GM19193 (cell line): ENCODE measurements at regions not wholly inside any gene's neighbourhood (a gene's known extent, or its start where the extent isn't known, plus 50 kb on each side); places are given as distances from the start of the nearest gene placed in this dataset.

Source experiments
- POLR2A ChIP-seq: IDR thresholded peaks from 4 replicates; pipeline ENCODE4 v1.6.1; 2011; ENCODE audit not compliant: insufficient read depth, insufficient read length; ENCODE audit errors: extremely low read depth

DNA sequence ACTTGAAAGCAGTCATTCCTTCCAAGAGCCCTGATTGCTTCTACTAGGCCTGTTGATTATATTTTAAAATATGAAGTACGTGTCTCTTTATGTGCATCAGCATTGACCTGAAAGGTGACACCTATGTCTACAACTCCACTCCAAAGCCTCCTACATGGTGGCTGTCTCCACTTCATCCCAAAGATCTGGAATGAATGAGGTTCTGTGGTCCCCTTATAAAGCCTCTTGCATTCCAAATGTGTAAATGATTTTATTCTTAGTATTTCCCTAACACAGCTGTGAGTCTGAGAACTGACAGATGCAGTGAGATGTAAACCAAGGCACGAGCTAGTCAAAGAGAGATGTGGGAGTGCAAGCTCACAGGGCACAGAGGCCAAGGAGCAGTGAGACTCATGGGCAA lies 176.0 kb upstream of the SVIL start:
- TF ChIP-seq POLR2A, result no peak

DNA sequence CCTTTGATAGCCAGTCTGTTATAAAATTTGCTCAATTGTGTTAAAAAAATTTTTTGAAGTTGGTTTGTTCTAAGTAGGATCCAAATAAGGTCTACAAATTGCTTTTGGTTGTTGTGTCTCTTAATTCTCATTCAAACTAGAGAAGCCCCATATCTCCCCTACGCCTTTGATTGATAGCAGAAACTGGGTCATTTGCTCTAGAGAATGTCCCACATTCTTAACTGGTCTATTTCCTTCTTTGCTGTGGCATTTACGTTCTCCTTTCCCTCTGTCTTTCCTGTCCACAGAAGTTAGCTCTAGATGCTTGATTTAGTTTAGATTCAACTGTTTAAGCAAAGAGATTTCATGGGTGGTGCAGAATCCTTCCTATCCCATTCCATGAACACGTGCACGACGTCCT lies 174.6 kb upstream of the SVIL start:
- TF ChIP-seq POLR2A, result no peak

GRCh38 chr10:29807163-29807806 lies 172.5 kb upstream of the SVIL start:
- no peak for TF ChIP-seq POLR2A

DNA sequence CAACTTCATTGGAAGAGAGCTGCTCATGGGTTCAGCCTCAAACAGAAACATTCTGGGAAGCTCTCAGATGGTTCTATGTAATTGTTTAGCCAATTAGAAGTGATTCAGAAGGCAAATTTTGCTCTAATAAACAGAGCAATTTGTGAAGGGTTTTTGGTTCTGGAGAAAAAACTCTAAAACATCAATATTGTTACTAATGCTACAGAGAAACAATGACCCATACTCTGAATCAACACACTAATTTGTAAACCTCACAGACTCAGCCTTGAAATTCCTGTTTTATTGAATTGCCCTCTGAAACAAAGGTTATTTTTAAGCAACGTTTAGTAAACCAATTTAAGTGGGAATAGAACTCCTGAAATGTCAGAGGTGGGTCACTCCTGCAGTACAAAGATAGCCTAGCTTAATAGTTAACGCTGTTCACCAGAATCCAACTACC lies 171.6 kb upstream of the SVIL start:
- TF ChIP-seq POLR2A, result no peak

DNA sequence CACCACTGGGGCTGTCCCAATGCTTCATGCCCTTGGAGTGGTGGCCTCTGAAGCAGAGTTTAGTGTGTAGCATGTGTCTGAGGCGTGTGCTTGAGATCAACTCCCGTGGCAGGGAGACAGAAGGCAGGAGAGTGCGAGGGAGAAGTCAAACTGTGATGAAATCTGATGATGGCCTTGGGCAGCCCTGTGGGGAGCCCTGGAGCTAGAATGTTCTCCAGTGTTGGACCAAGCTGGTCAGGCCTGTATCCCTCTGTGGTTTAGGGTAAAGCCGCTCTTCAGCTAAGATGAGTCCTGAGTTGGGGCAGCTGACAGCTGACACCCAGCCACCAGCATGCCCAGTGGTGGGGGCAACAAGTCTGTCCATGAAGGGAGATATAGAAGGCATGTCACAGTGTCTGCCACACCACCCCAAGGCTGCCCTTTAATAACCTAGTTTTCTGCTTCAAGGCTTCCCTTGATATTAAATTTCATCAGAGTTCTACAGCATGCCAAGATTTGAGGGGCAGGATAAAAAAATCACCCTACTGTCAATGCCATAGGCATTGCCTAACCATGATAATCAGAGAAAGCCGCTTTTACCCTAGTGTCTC lies 170.5 kb upstream of the SVIL start:
- no peak for TF ChIP-seq POLR2A

- TF ChIP-seq POLR2A, result no peak
Measured at GRCh38 chr10:29804025-29804852, 169.5 kb upstream of the SVIL start.

GRCh38 chr10:29802171-29802570 lies 167.4 kb upstream of the SVIL start:
- no peak for TF ChIP-seq POLR2A

DNA sequence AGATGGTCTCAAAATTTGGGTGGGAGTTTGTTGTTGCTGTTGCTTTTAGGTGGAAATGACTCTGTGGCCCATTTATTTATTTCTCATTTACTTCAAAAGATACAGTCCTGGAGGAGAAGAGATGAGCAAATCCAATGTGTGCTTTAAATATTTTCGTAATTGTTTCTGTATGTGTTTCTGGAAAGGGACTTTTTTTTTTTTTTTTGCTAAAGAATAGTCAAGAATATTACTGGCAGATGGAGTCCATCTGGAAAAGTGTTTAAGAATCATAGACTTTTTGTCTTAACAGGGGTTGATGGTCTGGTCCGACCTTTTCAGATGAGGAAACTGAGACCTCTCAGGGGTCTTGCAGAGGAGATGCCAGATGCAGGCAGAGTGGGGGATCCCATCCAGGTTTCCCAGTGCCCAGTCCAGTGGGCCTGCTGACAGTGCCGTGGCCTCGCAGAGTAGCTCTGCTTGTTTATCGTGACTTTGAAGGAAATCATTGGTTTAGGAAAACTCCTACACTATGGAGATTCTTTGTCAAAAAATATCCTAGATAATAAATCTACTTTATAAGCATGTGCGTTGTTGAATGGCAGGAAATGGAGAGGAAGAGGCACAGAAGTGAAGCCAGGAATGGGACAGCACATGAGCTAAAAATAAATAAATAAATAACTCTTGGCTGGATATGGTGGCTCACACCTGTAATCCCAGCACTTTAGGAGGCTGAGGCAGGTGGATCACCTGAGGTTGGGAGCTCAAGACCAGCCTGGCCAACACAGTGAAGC lies 164.3 kb upstream of the SVIL start:
- TF ChIP-seq POLR2A, result no peak

DNA sequence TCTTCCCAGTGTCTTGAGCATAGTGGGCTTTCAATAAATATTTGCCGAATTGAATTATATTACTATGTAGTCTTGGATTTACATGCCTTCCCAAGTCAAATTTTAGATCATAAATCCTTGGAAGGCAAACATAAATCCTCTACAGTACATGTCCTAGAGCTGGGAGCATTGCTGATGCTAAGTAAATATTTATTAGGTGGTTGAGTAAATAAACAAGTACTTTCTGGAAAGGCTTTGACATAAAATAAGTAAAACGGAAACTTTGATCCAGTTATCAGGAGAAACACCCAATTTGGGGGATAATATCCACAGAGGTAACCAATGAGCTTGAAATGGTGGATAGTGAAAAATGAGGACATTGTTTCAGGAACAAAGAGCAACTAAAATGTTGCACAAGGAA lies 162.8 kb upstream of the SVIL start:
- TF ChIP-seq POLR2A, result no peak

GRCh38 chr10:29795850-29796249 lies 161.1 kb upstream of the SVIL start:
- TF ChIP-seq POLR2A, result no peak

- TF ChIP-seq POLR2A, result no peak
Measured at GRCh38 chr10:29794776-29795611, 160.2 kb upstream of the SVIL start.

DNA sequence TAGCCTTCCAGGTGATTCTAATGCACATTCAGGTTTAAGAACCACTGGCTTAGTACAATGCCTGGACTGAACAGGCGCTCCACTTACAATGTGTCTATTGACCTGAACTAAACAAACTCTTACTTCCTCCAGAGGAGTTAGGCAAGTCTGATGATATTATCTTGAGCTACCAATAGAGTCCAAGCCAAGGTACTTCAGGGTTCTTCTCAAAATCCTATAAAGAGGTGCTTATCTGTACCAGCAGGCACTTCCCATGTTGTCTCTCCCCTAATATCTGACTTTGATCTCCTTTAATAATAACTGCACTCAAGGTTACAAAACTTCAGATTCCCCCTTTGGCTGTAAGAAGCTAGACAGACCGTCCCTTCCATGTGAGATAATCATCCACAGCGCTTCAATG lies 157.0 kb upstream of the SVIL start:
- no peak for TF ChIP-seq POLR2A

DNA sequence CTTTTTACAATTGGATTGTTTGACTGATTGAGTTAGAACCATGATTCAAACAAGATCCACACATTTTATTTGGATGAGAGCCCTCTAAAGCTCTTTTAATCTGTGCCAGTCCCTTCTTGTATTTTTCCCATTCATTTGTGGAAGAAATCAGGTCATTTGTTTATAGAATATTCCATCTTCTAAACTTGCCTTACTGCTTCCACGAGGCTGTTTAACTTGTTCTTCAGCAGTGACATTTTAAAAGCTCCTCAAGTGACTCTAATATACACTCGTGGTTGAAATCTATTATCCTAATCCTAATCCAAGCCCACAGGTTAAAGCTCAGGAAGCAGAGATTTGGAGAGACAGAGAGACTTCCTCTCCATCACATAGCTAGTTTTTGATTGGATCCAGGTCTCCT lies 155.4 kb upstream of the SVIL start:
- no peak for TF ChIP-seq POLR2A

- TF ChIP-seq POLR2A, result no peak
Measured at GRCh38 chr10:29788113-29788512, 153.3 kb upstream of the SVIL start.

- no peak for TF ChIP-seq POLR2A
Measured at GRCh38 chr10:29785701-29786100, 150.9 kb upstream of the SVIL start.

DNA sequence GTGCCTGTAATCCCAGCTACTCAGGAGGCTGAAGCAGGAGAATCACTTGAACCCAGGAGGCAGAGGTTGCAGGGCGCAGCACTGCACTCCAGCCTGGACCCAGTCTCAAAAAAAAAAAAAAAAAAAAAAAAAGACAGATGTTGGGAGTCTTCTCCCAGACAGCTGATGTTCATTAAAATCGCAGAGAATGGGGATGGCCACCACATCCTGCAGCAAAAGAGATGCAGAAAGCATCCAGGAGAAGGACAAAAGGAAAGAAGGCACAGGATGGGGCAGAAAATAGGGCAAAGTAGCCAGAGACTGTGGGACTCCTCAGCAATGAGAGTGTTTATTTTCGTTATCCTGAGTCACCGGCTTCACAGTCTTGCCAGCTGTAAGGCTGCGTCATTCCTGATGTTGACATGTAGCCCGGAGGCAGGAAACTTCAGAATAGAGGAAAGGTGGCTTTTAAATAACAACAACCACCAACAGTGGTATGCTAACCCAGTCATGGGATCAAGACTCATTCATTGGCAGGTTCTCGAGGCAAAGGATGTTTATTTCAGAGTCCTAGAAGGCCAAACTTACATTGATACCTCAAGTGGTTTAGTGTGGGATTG lies 149.5 kb upstream of the SVIL start:
- TF ChIP-seq POLR2A, result no peak
